Fibroblast of mammary gland (primary cell): ENCODE measurements at regions not wholly inside any gene's neighbourhood (a gene's known extent, or its start where the extent isn't known, plus 50 kb on each side); places are given as distances from the start of the nearest gene placed in this dataset.

Experiments
- DNase-seq: peaks from one replicate; pipeline ENCODE4 v3.0.0-alpha.2; 2010; ENCODE audit warnings: low read depth
- H3K4me3 ChIP-seq: 2 replicates; pipeline ENCODE4 v1.5.1; 2011; ENCODE audit warnings: low read depth, mild to moderate bottlenecking, low read length, moderate library complexity; ENCODE audit not compliant: control insufficient read depth
- CTCF ChIP-seq: conservative IDR thresholded peaks from 2 replicates; pipeline ENCODE4 v1.5.1; 2011; ENCODE audit warnings: low read depth, low read length, inconsistent platforms; ENCODE audit not compliant: control insufficient read depth, insufficient read depth

GRCh38 chr20:57061051-57061900, 205.2 kb downstream of the BMP7 start:
- peak; percentile 31 for TF ChIP-seq CTCF
- no peak overlapping the region for H3K4me3 ChIP-seq
- DNase-seq = no peak

GRCh38 chr20:57062241-57062640, 204.2 kb downstream of the BMP7 start:
- TF ChIP-seq CTCF = no peak
- no peak for DNase-seq

GRCh38 chr20:57062696-57063270, 203.7 kb downstream of the BMP7 start:
- no peak for DNase-seq
- no peak overlapping the region for H3K4me3 ChIP-seq
- no peak for TF ChIP-seq CTCF

More at GRCh38 chr20:57062241-57062640, 204.2 kb downstream of the BMP7 start:
- no peak overlapping the region for H3K4me3 ChIP-seq

- TF ChIP-seq CTCF = no peak
- no peak for DNase-seq
- H3K4me3 ChIP-seq = no peak overlapping the region
Measured at GRCh38 chr20:57064836-57065235, 201.6 kb downstream of the BMP7 start.

GRCh38 chr20:57065646-57066045, 200.8 kb downstream of the BMP7 start:
- TF ChIP-seq CTCF = no peak
- no peak overlapping the region for H3K4me3 ChIP-seq
- DNase-seq = no peak

GRCh38 chr20:57066126-57066900, 200.1 kb downstream of the BMP7 start:
- DNase-seq = no peak
- no peak for TF ChIP-seq CTCF
- H3K4me3 ChIP-seq = no peak overlapping the region
